SK-N-SH treated with all-trans-retinoic acid at 6 μM for 48 hours (cell line): ENCODE measurements at regions not wholly inside any gene's neighbourhood (a gene's known extent, or its start where the extent isn't known, plus 50 kb on each side); places are given as distances from the start of the nearest gene placed in this dataset.
A peak's percentile ranks its signal among the peaks of the same experiment; 100 is the strongest.

ENCODE experiments used
- ARNTL ChIP-seq: fragments of 450-650 bp; formaldehyde crosslinking; IDR thresholded peaks from 2 replicates; pipeline ENCODE4 v1.5.0; 2020; ENCODE audit warnings: low read depth, mild to moderate bottlenecking, moderate library complexity, borderline replicate concordance
- CSDC2 ChIP-seq: fragments of 250-450 bp; sonication (Bioruptor Pico); IDR thresholded peaks from 2 replicates; pipeline ENCODE4 v1.5.0; 2020; ENCODE audit warnings: mild to moderate bottlenecking, moderate library complexity
- CSRNP3 ChIP-seq: fragments of 250-450 bp; sonication (Bioruptor Pico); IDR thresholded peaks from 2 replicates; pipeline ENCODE4 v1.5.1; 2021; ENCODE audit warnings: mild to moderate bottlenecking, moderate library complexity
- ESRRG ChIP-seq: fragments of 250-450 bp; sonication (Bioruptor Pico); IDR thresholded peaks from 2 replicates; pipeline ENCODE4 v1.6.1; 2021; ENCODE audit warnings: mild to moderate bottlenecking
- GLIS3 ChIP-seq: fragments of 250-450 bp; sonication (Bioruptor Pico); IDR thresholded peaks from 2 replicates; pipeline ENCODE4 v1.5.0; 2020; ENCODE audit warnings: mild to moderate bottlenecking, moderate library complexity
- ISL1 ChIP-seq: fragments of 250-450 bp; sonication (Bioruptor Pico); IDR thresholded peaks from 2 replicates; pipeline ENCODE4 v2.1.2; 2022; ENCODE audit warnings: mild to moderate bottlenecking, moderate library complexity
- OSR1 ChIP-seq: fragments of 250-450 bp; sonication (Bioruptor Pico); IDR thresholded peaks from 2 replicates; pipeline ENCODE4 v1.8.0; 2022; ENCODE audit warnings: moderate library complexity, mild to moderate bottlenecking, inconsistent platforms
- TSHZ2 ChIP-seq: fragments of 250-450 bp; sonication (Bioruptor Pico); IDR thresholded peaks from 2 replicates; pipeline ENCODE4 v1.5.0; 2020; ENCODE audit warnings: mild to moderate bottlenecking, moderate library complexity
- ZFP3 ChIP-seq: fragments of 250-450 bp; sonication (Bioruptor Pico); IDR thresholded peaks from 2 replicates; pipeline ENCODE4 v1.5.0; 2020; ENCODE audit warnings: mild to moderate bottlenecking, moderate library complexity
- ZFP30 ChIP-seq: fragments of 450-650 bp; formaldehyde crosslinking; IDR thresholded peaks from 2 replicates; pipeline ENCODE4 v1.5.0; 2022; ENCODE audit warnings: mild to moderate bottlenecking, moderate library complexity
- TF ChIP-seq, protein P1 (sequence below): fragments of 250-450 bp; sonication (Bioruptor Pico); IDR thresholded peaks from 2 replicates; pipeline ENCODE4 v1.8.0; 2020; ENCODE audit warnings: mild to moderate bottlenecking, moderate library complexity, borderline replicate concordance
- TF ChIP-seq, protein P2 (sequence below): fragments of 250-450 bp; sonication (Bioruptor Pico); IDR thresholded peaks from 2 replicates; pipeline ENCODE4 v1.5.1; 2020; ENCODE audit warnings: low read depth, mild to moderate bottlenecking, moderate library complexity

DNA sequence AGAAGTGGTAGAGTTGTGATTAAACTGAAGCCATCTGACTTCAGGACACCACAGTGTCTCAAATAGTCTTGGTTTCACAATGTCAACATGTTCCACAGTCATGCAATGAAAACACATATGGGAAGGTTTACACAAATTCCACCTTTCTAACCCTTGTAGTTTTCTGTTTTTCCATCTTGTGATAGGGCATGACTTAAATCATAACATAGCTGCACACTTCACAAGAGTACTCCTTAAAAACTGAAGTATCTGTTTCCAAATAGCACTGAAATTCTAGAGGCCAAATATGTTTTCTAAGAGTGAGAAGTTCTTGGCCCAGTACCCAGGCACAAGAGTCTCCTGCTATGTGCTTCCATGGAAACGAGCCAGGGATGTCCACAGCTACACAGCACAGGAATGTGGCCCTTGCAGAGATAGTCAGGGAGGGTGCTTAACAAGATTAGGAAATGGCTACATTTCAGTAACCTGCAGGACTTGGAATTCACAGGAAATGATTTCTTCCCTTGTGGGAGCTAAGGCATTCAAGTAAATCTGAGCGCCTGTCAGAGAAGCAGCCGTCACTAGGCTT is 269.1 kb downstream of the NDFIP2 start:
- TF ChIP-seq, protein P1, sequence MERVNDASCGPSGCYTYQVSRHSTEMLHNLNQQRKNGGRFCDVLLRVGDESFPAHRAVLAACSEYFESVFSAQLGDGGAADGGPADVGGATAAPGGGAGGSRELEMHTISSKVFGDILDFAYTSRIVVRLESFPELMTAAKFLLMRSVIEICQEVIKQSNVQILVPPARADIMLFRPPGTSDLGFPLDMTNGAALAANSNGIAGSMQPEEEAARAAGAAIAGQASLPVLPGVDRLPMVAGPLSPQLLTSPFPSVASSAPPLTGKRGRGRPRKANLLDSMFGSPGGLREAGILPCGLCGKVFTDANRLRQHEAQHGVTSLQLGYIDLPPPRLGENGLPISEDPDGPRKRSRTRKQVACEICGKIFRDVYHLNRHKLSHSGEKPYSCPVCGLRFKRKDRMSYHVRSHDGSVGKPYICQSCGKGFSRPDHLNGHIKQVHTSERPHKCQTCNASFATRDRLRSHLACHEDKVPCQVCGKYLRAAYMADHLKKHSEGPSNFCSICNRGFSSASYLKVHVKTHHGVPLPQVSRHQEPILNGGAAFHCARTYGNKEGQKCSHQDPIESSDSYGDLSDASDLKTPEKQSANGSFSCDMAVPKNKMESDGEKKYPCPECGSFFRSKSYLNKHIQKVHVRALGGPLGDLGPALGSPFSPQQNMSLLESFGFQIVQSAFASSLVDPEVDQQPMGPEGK (CRISPR knock-in tag) = 0 out of 2 replicates have a peak, but pooled peaks have one; percentile 21
- no peak for TF ChIP-seq OSR1
- TF ChIP-seq ISL1 = peak; percentile 84
- TF ChIP-seq, protein P2, sequence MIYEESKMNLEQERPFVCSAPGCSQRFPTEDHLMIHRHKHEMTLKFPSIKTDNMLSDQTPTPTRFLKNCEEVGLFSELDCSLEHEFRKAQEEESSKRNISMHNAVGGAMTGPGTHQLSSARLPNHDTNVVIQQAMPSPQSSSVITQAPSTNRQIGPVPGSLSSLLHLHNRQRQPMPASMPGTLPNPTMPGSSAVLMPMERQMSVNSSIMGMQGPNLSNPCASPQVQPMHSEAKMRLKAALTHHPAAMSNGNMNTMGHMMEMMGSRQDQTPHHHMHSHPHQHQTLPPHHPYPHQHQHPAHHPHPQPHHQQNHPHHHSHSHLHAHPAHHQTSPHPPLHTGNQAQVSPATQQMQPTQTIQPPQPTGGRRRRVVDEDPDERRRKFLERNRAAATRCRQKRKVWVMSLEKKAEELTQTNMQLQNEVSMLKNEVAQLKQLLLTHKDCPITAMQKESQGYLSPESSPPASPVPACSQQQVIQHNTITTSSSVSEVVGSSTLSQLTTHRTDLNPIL (CRISPR knock-in tag) = no peak
- no peak for TF ChIP-seq ESRRG (CRISPR knock-in tag)
- TF ChIP-seq TSHZ2 (CRISPR knock-in tag) = 0 out of 2 replicates have a peak, but pooled peaks have one; percentile 23
- 0 out of 2 replicates have a peak, but pooled peaks have one; percentile 65 for TF ChIP-seq GLIS3 (CRISPR knock-in tag)
- TF ChIP-seq CSRNP3 (CRISPR knock-in tag) = no peak
- no peak for TF ChIP-seq ARNTL (CRISPR knock-in tag)
- no peak for TF ChIP-seq ZFP30 (CRISPR knock-in tag)
- no peak for TF ChIP-seq ZFP3
- TF ChIP-seq CSDC2 (CRISPR knock-in tag) = no peak
